HG03064 (cell line): ENCODE measurements at regions not wholly inside any gene's neighbourhood (a gene's known extent, or its start where the extent isn't known, plus 50 kb on each side); places are given as distances from the start of the nearest gene placed in this dataset.

Experiments
- ATAC-seq: cut with Tn5 transposase; IDR thresholded peaks from one replicate; pipeline ENCODE4 v1.9.1; 2021; ENCODE audit warnings: low read depth; ENCODE audit not compliant: unreplicated experiment

GRCh38 chr1:60753036-60753900, 329.1 kb upstream of the NFIA start:
- ATAC-seq, result no peak

GRCh38 chr1:60751306-60751705, 331.1 kb upstream of the NFIA start:
- no peak for ATAC-seq

GRCh38 chr1:60747353-60747752, 335.0 kb upstream of the NFIA start:
- ATAC-seq, result no peak

GRCh38 chr1:60746278-60746791, 336.0 kb upstream of the NFIA start:
- no peak for ATAC-seq

- ATAC-seq, result no peak
Measured at GRCh38 chr1:60745484-60745883, 336.9 kb upstream of the NFIA start.

- ATAC-seq, result no peak
Measured at GRCh38 chr1:60742339-60742738, 340.0 kb upstream of the NFIA start.

GRCh38 chr1:60740154-60740553, 342.2 kb upstream of the NFIA start:
- ATAC-seq, result no peak

- no peak for ATAC-seq
Measured at GRCh38 chr1:60739729-60740128, 342.6 kb upstream of the NFIA start.

- ATAC-seq, result no peak
Measured at GRCh38 chr1:60732977-60733401, 349.4 kb upstream of the NFIA start.

- ATAC-seq, result no peak
Measured at GRCh38 chr1:60731321-60731720, 351.0 kb upstream of the NFIA start.

GRCh38 chr1:60727552-60727951, 354.8 kb upstream of the NFIA start:
- no peak for ATAC-seq

GRCh38 chr1:60716472-60716871, 365.9 kb upstream of the NFIA start:
- ATAC-seq, result no peak

GRCh38 chr1:60715970-60716369, 366.4 kb upstream of the NFIA start:
- no peak for ATAC-seq

- no peak for ATAC-seq
Measured at GRCh38 chr1:60709426-60709825, 372.9 kb upstream of the NFIA start.

- no peak for ATAC-seq
Measured at GRCh38 chr1:60705026-60705425, 377.3 kb upstream of the NFIA start.

GRCh38 chr1:60703155-60703554, 379.2 kb upstream of the NFIA start:
- ATAC-seq, result no peak

GRCh38 chr1:60699325-60699724, 383.0 kb upstream of the NFIA start:
- no peak for ATAC-seq

- ATAC-seq, result no peak
Measured at GRCh38 chr1:60697204-60697994, 385.0 kb upstream of the NFIA start.

- ATAC-seq, result no peak
Measured at GRCh38 chr1:60696512-60696911, 385.8 kb upstream of the NFIA start.

GRCh38 chr1:60695716-60696171, 386.6 kb upstream of the NFIA start:
- no peak for ATAC-seq

GRCh38 chr1:60694980-60695379, 387.4 kb upstream of the NFIA start:
- ATAC-seq, result no peak
